ENCODE measurements at regions not wholly inside any gene's neighbourhood (a gene's known extent, or its start where the extent isn't known, plus 50 kb on each side); places are given as distances from the start of the nearest gene placed in this dataset.

DNA sequence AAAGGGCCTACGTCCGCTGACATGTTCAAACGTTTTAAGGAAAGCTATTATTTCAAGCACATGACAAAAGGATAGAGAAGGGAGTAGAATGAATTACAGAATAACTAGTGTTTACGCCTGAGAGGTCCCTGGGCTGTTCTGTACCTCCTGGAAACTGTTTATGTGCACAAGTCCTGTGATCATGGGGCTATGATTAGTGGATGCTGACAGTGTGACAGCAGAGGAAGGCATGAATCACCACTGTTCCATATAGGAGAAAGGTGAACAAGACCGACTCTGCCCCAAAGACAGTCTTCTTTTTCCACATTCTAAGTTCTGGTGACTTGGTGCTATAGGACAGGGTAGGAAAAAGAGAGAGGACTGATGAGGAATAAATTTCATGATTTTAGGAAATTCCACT is 249.2 kb upstream of the PRDM1 start:
- Histone ChIP-seq H3K4me1 (ENCODE audit: control insufficient read depth in 5 of 5, insufficient read depth in 5 of 5, low read length in 5 of 5) (peaks cover 0 to 5% (median 0%) of the 10 kb centered on the region in 5 donors), H3K36me3 (ENCODE audit: control insufficient read depth in 4 of 4, insufficient read depth in 4 of 4, low read length in 4 of 4) (no peaks in the 10 kb centered on the region), H3K9ac (ENCODE audit: insufficient read depth in 1 of 2, low read length in 2 of 2) (no peak overlapping the region), H3K9me3 (ENCODE audit: control insufficient read depth in 4 of 4, insufficient read depth in 3 of 4, low read length in 3 of 4) (no peaks in the 10 kb centered on the region), H3K27me3 (ENCODE audit: control insufficient read depth in 3 of 3, insufficient read depth in 3 of 3, low read length in 2 of 3) (no peaks in the 10 kb centered on the region), H3K27ac (ENCODE audit: low read depth in 1 of 2, low read length in 1 of 2) (no peak overlapping the region), H3K4me3 (no peak overlapping the region)
- TF ChIP-seq, protein P1, sequence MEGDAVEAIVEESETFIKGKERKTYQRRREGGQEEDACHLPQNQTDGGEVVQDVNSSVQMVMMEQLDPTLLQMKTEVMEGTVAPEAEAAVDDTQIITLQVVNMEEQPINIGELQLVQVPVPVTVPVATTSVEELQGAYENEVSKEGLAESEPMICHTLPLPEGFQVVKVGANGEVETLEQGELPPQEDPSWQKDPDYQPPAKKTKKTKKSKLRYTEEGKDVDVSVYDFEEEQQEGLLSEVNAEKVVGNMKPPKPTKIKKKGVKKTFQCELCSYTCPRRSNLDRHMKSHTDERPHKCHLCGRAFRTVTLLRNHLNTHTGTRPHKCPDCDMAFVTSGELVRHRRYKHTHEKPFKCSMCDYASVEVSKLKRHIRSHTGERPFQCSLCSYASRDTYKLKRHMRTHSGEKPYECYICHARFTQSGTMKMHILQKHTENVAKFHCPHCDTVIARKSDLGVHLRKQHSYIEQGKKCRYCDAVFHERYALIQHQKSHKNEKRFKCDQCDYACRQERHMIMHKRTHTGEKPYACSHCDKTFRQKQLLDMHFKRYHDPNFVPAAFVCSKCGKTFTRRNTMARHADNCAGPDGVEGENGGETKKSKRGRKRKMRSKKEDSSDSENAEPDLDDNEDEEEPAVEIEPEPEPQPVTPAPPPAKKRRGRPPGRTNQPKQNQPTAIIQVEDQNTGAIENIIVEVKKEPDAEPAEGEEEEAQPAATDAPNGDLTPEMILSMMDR (IDR thresholded peaks at IDR 0.05; ENCODE audit: control extremely low read depth, extremely low read depth), result no peak
- ATAC-seq (ENCODE audit: insufficient read depth, low FRiP score) (no peak), DNase-seq (no peak)
- WGBS, 2 donors, result 83 to 91% methylated on average over 5 of the region's 5 CpGs

DNA sequence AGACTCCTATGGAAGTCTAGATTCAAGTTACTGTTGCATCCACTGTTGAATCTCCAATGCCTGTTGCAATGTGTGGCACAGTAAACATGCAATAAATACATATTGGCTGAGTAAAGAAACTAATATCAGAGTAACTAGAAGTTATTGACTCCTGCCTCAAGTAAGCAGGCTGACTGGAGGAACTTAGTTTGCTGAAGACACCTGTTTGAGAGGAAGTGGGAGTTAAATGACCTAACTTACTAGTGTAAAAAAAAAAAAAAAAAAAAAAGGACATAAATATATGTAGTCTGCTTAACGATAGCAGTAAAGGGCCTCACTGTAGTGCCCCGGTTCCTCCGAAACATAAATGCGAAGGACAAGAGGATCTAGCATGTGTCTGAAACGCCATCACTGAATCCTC is 249.8 kb upstream of the PRDM1 start:
- 94 to 95% methylated on average over 5 of the region's 5 CpGs for WGBS, 2 donors
- no peaks in the 10 kb centered on the region for H3K27me3 ChIP-seq (ENCODE audit: control insufficient read depth in 3 of 3, insufficient read depth in 3 of 3, low read length in 2 of 3)
- H3K36me3 ChIP-seq (ENCODE audit: control insufficient read depth in 4 of 4, insufficient read depth in 4 of 4, low read length in 4 of 4), result no peaks in the 10 kb centered on the region
- H3K4me1 ChIP-seq (ENCODE audit: control insufficient read depth in 5 of 5, insufficient read depth in 5 of 5, low read length in 5 of 5), result peaks cover 0 to 5% (median 0%) of the 10 kb centered on the region in 5 donors
- no peaks in the 10 kb centered on the region for H3K9me3 ChIP-seq (ENCODE audit: control insufficient read depth in 4 of 4, insufficient read depth in 3 of 4, low read length in 3 of 4)
- H3K9ac ChIP-seq (ENCODE audit: insufficient read depth in 1 of 2, low read length in 2 of 2), result no peak overlapping the region
- no peak for DNase-seq
- no peak overlapping the region for H3K27ac ChIP-seq (ENCODE audit: low read depth in 1 of 2, low read length in 1 of 2)
- TF ChIP-seq, protein P1 (IDR thresholded peaks at IDR 0.05; ENCODE audit: control extremely low read depth, extremely low read depth), result no peak
- H3K4me3 ChIP-seq, result no peak overlapping the region
- ATAC-seq (ENCODE audit: insufficient read depth, low FRiP score), result no peak

DNA sequence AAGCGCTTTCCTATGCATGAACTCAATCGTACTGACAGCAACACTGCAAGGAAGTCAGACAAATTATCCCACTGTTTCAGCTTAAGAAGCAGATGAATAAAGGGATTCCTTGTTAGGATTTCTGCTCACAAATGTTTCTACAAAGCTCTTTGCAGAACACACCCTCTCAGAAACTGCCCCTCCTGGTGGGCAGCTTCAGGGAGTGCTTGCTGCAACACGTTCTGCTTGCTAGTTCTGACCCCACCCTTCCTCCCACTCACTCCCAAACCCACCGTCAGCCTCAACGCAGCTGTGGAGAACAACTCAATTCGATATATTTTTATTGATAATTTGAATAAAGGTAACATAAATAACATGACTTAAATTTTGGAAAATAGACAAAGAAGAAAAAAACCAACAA is 250.8 kb upstream of the PRDM1 start:
- ATAC-seq (ENCODE audit: insufficient read depth, low FRiP score), result no peak
- 57 to 62% methylated on average over 6 of the region's 6 CpGs for WGBS, 2 donors
- peak in 2 of 3 donors; percentile 26 to 40 for DNase-seq

More for the DNA sequence above, 250.8 kb upstream of the PRDM1 start:
- H3K4me3 ChIP-seq, result no peak overlapping the region
- no peaks in the 10 kb centered on the region for H3K36me3 ChIP-seq (ENCODE audit: control insufficient read depth in 4 of 4, insufficient read depth in 4 of 4, low read length in 4 of 4)
- H3K4me1 ChIP-seq (ENCODE audit: control insufficient read depth in 5 of 5, insufficient read depth in 5 of 5, low read length in 5 of 5), result peaks cover 0 to 5% (median 0%) of the 10 kb centered on the region in 5 donors
- H3K27me3 ChIP-seq (ENCODE audit: control insufficient read depth in 3 of 3, insufficient read depth in 3 of 3, low read length in 2 of 3), result no peaks in the 10 kb centered on the region
- no peak overlapping the region for H3K27ac ChIP-seq (ENCODE audit: low read depth in 1 of 2, low read length in 1 of 2)
- H3K9me3 ChIP-seq (ENCODE audit: control insufficient read depth in 4 of 4, insufficient read depth in 3 of 4, low read length in 3 of 4), result no peaks in the 10 kb centered on the region
- no peak overlapping the region for H3K9ac ChIP-seq (ENCODE audit: insufficient read depth in 1 of 2, low read length in 2 of 2)
- TF ChIP-seq, protein P1 (IDR thresholded peaks at IDR 0.05; ENCODE audit: control extremely low read depth, extremely low read depth), result no peak
